Uterus (tissue), 2 donors: ENCODE measurements at regions not wholly inside any gene's neighbourhood (a gene's known extent, or its start where the extent isn't known, plus 50 kb on each side); places are given as distances from the start of the nearest gene placed in this dataset.

Source experiments
- POLR2A ChIP-seq, 2 donors: fragments of 450-650 bp; IDR thresholded peaks; one replicate each; pipeline ENCODE4 v1.6.1; 2016; ENCODE audit warnings: antibody characterized with exemption in 2 of 2, mild to moderate bottlenecking in 1 of 2, moderate library complexity in 1 of 2
- TF ChIP-seq, protein P1 (sequence below), 4 experiments: fragments of 200-600 bp in 2 of 4; fragments of 450-650 bp in 2 of 4; sonication (generic) in 2 of 4; IDR thresholded peaks; one replicate each; pipeline ENCODE4 v1.5.1; 2016 to 2019; ENCODE audit warnings: antibody characterized with exemption in 4 of 4, mild to moderate bottlenecking in 2 of 4, moderate library complexity in 1 of 4

DNA sequence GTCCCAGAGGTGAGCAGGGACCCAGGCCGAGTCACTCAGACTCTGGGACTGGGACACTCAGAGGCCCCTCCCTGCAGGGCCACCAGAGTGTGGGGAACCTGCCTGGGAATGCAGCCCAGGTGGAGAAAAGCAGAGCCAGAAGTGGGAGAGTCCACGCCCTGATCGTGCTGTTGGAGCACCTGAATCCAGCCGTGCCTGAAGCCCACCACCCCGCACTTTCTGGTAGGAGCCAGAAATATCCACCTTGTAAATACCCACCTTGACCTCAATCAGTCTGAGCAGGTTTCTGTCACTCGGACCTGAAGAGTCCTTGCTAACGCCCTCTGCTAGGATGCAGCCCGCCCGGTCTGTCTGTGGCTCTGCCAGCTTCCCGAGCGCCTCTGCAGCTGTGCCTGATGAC is 86.7 kb downstream of the PDGFA start:
- TF ChIP-seq, protein P1, sequence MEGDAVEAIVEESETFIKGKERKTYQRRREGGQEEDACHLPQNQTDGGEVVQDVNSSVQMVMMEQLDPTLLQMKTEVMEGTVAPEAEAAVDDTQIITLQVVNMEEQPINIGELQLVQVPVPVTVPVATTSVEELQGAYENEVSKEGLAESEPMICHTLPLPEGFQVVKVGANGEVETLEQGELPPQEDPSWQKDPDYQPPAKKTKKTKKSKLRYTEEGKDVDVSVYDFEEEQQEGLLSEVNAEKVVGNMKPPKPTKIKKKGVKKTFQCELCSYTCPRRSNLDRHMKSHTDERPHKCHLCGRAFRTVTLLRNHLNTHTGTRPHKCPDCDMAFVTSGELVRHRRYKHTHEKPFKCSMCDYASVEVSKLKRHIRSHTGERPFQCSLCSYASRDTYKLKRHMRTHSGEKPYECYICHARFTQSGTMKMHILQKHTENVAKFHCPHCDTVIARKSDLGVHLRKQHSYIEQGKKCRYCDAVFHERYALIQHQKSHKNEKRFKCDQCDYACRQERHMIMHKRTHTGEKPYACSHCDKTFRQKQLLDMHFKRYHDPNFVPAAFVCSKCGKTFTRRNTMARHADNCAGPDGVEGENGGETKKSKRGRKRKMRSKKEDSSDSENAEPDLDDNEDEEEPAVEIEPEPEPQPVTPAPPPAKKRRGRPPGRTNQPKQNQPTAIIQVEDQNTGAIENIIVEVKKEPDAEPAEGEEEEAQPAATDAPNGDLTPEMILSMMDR (IDR thresholded peaks at IDR 0.05), result no peak
- no peak for TF ChIP-seq POLR2A (IDR thresholded peaks at IDR 0.05)
